ENCODE measurements at regions not wholly inside any gene's neighbourhood (a gene's known extent, or its start where the extent isn't known, plus 50 kb on each side); places are given as distances from the start of the nearest gene placed in this dataset.

- TF ChIP-seq POLR2AphosphoS5 (IDR thresholded peaks at IDR 0.05) (no peak), POLR2A (IDR thresholded peaks at IDR 0.05; ENCODE audit: low read depth) (no peak), EP300 (IDR thresholded peaks at IDR 0.05) (no peak)
- TF ChIP-seq, protein P1, sequence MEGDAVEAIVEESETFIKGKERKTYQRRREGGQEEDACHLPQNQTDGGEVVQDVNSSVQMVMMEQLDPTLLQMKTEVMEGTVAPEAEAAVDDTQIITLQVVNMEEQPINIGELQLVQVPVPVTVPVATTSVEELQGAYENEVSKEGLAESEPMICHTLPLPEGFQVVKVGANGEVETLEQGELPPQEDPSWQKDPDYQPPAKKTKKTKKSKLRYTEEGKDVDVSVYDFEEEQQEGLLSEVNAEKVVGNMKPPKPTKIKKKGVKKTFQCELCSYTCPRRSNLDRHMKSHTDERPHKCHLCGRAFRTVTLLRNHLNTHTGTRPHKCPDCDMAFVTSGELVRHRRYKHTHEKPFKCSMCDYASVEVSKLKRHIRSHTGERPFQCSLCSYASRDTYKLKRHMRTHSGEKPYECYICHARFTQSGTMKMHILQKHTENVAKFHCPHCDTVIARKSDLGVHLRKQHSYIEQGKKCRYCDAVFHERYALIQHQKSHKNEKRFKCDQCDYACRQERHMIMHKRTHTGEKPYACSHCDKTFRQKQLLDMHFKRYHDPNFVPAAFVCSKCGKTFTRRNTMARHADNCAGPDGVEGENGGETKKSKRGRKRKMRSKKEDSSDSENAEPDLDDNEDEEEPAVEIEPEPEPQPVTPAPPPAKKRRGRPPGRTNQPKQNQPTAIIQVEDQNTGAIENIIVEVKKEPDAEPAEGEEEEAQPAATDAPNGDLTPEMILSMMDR (IDR thresholded peaks at IDR 0.05), result no peak
Measured at GRCh38 chr9:78089111-78089510, 57.5 kb upstream of the GNAQ start.
